Liver (tissue), 3 donors: ENCODE measurements at regions not wholly inside any gene's neighbourhood (a gene's known extent, or its start where the extent isn't known, plus 50 kb on each side); places are given as distances from the start of the nearest gene placed in this dataset.

Experiments used
- EGR1 ChIP-seq, 2 donors: IDR thresholded peaks; 2 replicates each; pipeline ENCODE4 v1.6.1; 2016 to 2018; ENCODE audit warnings: antibody characterized with exemption in 2 of 2, low read depth in 2 of 2
- FOXA1 ChIP-seq: IDR thresholded peaks from 2 replicates; pipeline ENCODE4 v1.6.1; 2016; ENCODE audit warnings: antibody characterized with exemption
- GABPA ChIP-seq, 2 donors: IDR thresholded peaks in 1 of 2; conservative IDR thresholded peaks in 1 of 2; 2 replicates each; pipeline ENCODE4 v1.6.1; 2016; ENCODE audit warnings: antibody characterized with exemption in 2 of 2, mild to moderate bottlenecking in 1 of 2, moderate library complexity in 1 of 2
- HNF4G ChIP-seq: IDR thresholded peaks from 2 replicates; pipeline ENCODE4 v1.6.1; 2016; ENCODE audit warnings: antibody characterized with exemption
- JUND ChIP-seq, 2 donors: IDR thresholded peaks; 2 replicates each; pipeline ENCODE4 v1.6.1; 2016; ENCODE audit warnings: antibody characterized with exemption in 2 of 2
- RAD21 ChIP-seq, 2 donors: IDR thresholded peaks; 2 replicates each; pipeline ENCODE4 v1.6.1; 2016; ENCODE audit warnings: antibody characterized with exemption in 2 of 2, mild to moderate bottlenecking in 2 of 2
- SP1 ChIP-seq: IDR thresholded peaks from 2 replicates; pipeline ENCODE4 v1.6.1; 2018; ENCODE audit warnings: antibody characterized with exemption, mild to moderate bottlenecking
- TAF1 ChIP-seq: conservative IDR thresholded peaks from 2 replicates; pipeline ENCODE4 v1.6.1; 2016; ENCODE audit warnings: antibody characterized with exemption, mild to moderate bottlenecking
- YY1 ChIP-seq: IDR thresholded peaks from 2 replicates; pipeline ENCODE4 v1.6.1; 2016; ENCODE audit warnings: antibody characterized with exemption, mild to moderate bottlenecking
- TF ChIP-seq, protein P1 (sequence below): fragments of 150-350 bp; IDR thresholded peaks from 2 replicates; pipeline ENCODE4 v1.5.1; 2017; ENCODE audit warnings: improper control_type of control experiment, low read depth, low read length; ENCODE audit not compliant: missing input control
- TF ChIP-seq, protein P2 (sequence below): IDR thresholded peaks from 2 replicates; pipeline ENCODE4 v1.6.1; 2016; ENCODE audit warnings: antibody characterized with exemption, mild to moderate bottlenecking
- TF ChIP-seq, protein P3 (sequence below): IDR thresholded peaks from 2 replicates; pipeline ENCODE4 v1.6.1; 2016; ENCODE audit warnings: antibody characterized with exemption
- donor health status: healthy.
- donor health status: healthy.

DNA sequence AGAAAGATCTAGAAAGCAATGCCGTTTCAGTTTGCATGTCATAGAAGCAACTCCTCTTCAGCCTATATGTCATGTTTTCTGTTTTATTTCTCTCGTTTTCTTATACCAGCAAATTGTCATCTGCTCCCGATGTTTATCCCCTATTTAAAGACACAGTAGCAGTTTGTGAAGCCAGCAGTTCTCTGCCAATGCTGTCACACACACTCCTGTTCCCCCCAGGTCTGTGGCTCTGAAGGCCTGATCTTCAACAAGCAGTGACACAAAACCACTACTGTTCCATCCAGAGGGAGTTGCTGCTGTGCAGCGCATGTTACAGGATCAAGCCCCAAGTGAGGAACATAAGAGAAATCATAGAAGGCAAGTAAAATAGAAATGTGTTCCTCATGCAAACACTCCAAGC is 364.1 kb upstream of the SLC30A5 start:
- TF ChIP-seq, protein P1, sequence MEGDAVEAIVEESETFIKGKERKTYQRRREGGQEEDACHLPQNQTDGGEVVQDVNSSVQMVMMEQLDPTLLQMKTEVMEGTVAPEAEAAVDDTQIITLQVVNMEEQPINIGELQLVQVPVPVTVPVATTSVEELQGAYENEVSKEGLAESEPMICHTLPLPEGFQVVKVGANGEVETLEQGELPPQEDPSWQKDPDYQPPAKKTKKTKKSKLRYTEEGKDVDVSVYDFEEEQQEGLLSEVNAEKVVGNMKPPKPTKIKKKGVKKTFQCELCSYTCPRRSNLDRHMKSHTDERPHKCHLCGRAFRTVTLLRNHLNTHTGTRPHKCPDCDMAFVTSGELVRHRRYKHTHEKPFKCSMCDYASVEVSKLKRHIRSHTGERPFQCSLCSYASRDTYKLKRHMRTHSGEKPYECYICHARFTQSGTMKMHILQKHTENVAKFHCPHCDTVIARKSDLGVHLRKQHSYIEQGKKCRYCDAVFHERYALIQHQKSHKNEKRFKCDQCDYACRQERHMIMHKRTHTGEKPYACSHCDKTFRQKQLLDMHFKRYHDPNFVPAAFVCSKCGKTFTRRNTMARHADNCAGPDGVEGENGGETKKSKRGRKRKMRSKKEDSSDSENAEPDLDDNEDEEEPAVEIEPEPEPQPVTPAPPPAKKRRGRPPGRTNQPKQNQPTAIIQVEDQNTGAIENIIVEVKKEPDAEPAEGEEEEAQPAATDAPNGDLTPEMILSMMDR, result no peak
- TF ChIP-seq, protein P2, sequence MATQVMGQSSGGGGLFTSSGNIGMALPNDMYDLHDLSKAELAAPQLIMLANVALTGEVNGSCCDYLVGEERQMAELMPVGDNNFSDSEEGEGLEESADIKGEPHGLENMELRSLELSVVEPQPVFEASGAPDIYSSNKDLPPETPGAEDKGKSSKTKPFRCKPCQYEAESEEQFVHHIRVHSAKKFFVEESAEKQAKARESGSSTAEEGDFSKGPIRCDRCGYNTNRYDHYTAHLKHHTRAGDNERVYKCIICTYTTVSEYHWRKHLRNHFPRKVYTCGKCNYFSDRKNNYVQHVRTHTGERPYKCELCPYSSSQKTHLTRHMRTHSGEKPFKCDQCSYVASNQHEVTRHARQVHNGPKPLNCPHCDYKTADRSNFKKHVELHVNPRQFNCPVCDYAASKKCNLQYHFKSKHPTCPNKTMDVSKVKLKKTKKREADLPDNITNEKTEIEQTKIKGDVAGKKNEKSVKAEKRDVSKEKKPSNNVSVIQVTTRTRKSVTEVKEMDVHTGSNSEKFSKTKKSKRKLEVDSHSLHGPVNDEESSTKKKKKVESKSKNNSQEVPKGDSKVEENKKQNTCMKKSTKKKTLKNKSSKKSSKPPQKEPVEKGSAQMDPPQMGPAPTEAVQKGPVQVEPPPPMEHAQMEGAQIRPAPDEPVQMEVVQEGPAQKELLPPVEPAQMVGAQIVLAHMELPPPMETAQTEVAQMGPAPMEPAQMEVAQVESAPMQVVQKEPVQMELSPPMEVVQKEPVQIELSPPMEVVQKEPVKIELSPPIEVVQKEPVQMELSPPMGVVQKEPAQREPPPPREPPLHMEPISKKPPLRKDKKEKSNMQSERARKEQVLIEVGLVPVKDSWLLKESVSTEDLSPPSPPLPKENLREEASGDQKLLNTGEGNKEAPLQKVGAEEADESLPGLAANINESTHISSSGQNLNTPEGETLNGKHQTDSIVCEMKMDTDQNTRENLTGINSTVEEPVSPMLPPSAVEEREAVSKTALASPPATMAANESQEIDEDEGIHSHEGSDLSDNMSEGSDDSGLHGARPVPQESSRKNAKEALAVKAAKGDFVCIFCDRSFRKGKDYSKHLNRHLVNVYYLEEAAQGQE, result no peak
- TF ChIP-seq TAF1 (no peak), HNF4G (no peak), RAD21 (IDR thresholded peaks at IDR 0.05) (no peak), JUND (IDR thresholded peaks at IDR 0.05) (no peak), GABPA (IDR thresholded peaks at IDR 0.05 in 1 of 2, conservative IDR thresholded peaks at IDR 0.05 in 1 of 2) (no peak), YY1 (no peak), FOXA1 (no peak), EGR1 (IDR thresholded peaks at IDR 0.05; ENCODE audit: low read depth in 2 of 2) (no peak), SP1 (no peak)
- TF ChIP-seq, protein P3, sequence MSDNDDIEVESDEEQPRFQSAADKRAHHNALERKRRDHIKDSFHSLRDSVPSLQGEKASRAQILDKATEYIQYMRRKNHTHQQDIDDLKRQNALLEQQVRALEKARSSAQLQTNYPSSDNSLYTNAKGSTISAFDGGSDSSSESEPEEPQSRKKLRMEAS, result no peak
